Erythroblast (primary cell): ENCODE measurements at regions not wholly inside any gene's neighbourhood (a gene's known extent, or its start where the extent isn't known, plus 50 kb on each side); places are given as distances from the start of the nearest gene placed in this dataset.
"Not testable (repeated sequence)": the region's sequence is repeated elsewhere in the genome, so short reads cannot be mapped to it uniquely, and the experiment has no call there.

Experiments
- DNase-seq, 2 experiments: peaks; one replicate each; lab custom pipeline; 2025; lab: John Stamatoyannopoulos, UW
- GATA1 ChIP-seq: IDR thresholded peaks from 2 replicates; pipeline ENCODE4 v1.6.1; 2011; ENCODE audit warnings: low read depth, mild to moderate bottlenecking, control low read depth, low read length, moderate library complexity
- POLR2A ChIP-seq: IDR thresholded peaks from 2 replicates; pipeline ENCODE4 v1.6.1; 2011; ENCODE audit warnings: mild to moderate bottlenecking, low read length

DNA sequence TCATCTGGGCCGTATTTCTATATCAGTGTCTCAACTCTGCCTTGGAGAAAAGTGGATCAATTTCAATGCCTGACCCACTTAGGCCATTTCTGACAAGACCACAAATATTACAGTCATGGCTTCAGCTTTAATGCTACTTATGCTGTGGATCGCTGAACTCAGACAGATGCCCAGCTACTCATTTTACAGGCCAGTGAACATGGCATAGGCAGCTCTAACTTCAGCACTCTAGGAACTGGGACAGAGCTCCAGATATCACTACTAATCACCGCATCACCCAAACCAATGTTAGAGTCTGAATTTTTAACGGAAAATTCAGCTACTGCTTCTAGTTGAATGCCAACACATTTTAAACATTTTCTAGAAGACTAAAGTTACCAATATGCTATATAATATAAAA, 809.6 kb upstream of the FRG1 start:
- TF ChIP-seq GATA1 (no peak), POLR2A (no peak)

DNA sequence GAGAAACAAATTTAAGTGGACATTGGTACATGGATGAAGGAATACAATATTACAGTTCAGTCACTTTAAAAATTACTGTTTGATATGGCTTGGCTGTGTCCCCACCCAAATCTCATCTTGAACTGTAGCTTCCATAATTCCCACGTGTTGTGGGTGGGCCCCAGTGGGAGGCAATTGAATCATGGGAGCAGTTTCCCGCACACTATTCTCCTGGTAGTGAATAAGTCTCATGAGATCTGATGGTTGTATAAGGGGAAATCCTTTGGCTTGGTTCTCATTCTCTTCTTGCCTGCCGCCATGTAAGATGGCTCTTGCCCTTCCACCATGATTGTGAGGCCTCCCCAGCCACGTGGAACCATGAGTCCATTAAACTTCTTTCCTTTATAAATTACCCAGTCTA, 804.2 kb upstream of the FRG1 start:
- no peak for TF ChIP-seq GATA1
- no peak for TF ChIP-seq POLR2A
- no peak for DNase-seq

More for the DNA sequence above, 809.6 kb upstream of the FRG1 start:
- no peak for DNase-seq

DNA sequence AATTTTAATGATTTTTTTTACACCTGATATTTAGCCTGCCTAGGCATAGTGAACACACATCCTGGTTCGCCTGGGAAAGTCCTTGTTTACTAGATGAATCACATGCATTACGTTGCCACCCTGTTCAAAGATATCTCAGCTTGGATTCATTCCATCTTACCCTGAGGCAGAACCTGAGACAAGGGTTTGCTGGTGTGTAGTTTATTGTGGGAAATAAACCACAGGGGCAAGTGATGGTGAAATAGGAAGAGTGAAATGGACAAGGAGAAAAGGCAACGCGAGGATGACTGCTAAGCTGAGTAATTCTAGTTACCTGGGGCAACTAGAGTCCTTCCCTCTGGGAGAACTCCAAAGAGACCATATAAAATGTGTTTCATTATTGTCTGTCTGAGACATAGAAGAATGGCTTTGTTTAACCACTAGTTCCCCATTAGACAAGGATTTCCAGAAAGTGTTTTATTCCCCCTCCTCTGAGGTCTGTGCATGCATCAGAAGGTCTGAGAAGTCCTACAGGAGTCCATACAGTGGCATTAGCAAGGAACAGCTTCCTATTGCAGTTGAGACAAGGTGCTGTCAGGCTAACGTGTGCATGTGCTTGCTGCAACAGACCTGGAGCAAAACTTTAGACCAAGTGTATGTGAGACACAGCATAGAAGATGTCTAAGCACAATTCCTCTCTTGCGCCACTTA, 797.3 kb upstream of the FRG1 start:
- TF ChIP-seq POLR2A (no peak), GATA1 (no peak)
- no peak for DNase-seq

DNA sequence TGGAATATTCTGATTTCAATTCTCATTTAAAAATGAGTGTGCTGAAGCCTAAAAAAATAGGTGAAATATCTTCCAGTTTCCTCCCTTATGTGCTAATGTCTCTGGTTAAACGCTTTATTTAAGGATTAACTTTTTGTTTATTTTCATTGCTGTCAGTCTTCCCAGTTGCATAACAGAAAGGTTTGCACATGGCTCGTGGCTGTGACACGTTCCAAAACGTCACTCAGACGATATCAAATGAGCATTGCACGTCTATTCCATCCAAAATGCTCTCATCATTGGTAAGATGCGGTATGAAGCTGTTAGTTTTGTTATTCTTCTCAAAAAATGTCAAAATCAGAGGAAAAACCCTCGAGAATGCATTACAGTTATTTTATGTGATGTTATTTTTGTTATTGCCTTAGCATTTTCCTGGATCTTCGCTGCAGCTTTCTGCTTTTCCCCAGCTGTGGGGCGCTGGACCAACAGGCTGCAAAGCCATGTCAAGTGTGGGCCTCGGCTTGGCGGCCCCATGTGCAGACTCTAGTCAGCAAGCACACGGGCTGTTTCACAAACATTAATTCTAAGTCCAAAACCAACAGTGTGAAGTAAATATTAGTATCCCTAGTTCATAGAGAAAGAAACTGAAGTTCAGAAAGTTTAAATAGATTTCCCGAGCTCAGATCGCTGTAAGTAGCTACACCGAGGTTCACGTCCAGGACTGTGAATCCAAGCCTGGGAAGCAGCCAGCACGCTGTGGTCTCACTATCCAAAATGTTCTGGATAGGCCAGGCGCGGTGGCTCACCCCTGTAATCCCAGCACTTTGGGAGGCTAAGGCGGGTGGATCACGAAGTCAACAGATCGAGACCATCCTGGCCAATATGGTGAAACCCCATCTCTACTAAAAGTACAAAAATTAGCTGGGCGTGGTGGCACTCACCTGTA, 793.4 kb upstream of the FRG1 start:
- no peak for DNase-seq
- TF ChIP-seq GATA1 (no peak), POLR2A (no peak)

DNA sequence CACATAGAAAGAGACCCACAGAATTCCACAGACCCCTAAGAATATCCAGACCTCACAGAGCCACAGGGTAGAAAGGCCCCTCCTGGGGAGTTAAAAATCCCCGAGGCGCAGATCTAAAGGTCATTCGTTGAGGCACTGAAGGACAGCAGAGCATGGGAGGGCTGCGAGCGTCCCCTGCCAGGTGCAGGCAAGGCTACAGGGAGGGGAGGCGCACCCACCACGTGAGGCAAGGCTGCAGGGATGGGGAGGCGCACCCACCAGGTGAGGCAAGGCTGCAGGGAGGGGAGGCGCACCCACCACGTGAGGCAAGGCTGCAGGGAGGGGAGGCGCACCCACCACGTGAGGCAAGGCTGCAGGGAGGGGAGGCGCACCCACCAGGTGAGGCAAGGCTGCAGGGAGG, 785.6 kb upstream of the FRG1 start:
- DNase-seq: not testable (repeated sequence)

DNA sequence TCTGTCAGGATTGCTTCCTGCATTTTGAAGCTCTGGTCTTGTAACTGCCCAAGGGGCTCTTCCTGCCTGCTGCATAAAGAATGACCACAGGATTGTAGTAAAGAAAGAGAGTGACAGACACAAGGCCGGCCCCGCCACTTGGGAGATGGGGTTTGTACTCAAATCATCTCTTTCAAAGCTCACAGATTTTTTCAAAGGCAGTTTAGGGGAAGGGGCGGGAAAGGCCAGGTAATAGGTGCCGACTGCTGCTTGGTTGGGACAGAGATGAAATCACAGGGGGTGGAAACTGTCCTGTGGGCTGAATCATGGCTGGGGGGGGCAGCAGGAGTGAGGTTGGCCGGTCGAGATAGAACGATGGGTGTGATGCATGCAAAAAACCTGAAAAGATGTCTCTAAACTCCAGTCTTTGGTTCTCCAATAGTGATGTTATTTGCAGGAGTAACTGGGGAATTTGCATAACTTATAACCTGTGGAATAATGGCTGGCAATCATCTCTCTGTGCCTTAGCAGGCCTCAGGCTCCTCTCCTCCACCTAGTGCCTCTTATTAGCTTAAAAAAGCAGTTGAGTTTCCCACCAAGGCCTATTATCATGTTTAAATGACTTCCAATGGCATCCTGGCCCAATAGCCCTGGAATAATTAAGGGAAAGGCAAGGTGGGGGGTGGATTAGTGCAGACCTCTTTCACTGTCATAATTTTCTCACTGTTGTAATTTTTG, 778.4 kb upstream of the FRG1 start:
- DNase-seq: no peak
- TF ChIP-seq GATA1 (no peak), POLR2A (no peak)

DNA sequence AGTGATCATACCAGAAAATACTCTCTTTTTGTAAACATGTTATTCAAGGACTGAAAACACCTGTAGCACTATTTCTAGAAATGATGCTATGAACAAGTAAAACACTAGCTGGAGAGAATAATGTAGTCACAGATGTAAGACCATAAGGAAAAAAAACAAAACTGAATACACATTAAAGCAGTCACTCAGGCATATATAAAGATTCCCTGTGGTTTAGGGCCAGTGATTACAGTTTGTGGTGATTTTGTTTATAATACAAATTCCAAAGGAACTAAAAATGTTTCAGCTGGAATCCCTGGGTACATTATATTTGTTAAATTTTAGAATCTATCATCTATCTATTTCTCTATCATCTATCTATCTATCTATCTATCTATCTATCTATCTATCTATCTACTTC, 777.8 kb upstream of the FRG1 start:
- no peak for DNase-seq
- no peak for TF ChIP-seq POLR2A

DNA sequence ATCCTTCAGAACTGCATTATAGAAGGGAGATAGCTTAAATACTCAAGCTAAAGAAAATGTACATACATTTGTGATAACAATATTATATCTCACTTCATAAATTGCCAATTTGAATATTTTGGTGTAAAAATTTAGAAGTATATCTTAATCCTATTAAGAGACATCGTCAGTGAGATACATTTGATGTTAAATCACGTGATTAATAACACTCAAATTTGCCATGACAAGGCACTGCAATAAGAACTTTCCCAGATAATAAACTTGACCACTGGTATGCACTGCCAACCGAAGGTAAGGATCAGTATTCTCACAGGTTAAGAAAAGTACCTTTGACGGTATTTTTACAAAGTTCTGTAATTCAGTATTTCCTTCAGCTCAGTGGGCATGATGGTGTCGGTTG, 764.7 kb upstream of the FRG1 start:
- TF ChIP-seq GATA1 (no peak), POLR2A (no peak)
- no peak for DNase-seq

DNA sequence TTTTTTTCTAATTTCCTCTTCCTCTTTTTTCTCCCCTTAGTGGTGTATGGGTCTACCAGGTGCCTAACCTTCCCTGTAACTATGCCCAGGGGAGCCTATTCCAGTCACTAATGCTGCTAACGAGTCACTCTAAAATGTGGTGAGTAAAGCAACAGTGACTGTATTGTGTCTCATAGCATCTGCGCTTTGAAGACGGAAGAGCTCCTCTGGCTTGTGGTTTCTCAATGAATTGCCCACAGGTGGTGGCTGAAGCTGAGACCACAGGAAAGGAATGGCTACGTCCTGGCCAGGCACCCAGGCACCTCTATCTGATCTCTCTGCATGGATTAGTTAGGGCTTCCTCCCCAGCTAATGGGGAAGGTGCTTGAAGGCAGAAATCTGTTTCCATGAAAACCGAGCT, 763.5 kb upstream of the FRG1 start:
- no peak for DNase-seq
- TF ChIP-seq POLR2A: no peak
- no peak for TF ChIP-seq GATA1

DNA sequence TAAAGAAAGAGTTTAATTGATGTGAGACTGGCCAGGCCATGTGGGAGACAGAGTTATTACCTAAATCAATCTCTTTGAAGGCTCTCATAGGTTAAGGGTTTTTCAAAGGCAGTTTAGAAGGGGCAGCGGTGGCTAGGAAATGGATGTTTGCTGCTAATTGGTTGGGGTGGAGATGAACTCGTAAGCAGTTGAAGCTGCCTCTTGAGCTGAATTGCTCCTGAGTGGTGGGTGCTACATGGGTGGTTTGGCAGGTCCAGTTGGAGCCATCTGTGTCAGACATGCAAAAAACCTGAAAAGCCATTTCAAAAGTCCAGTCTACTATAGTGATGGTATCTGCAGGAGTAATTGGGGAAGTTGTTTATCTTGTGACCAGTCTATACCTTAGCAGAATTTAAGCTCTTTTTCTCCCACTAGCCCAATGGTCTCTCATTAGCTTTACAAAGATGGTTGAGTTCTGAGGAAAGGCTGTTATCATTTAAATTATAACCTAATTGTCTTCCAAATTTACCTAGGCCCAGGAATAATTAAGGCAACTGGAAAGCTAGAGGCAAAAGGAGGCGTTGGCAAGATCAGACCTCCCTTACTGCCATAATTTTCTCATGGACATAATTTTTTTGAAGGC, 762.4 kb upstream of the FRG1 start:
- no peak for DNase-seq
- TF ChIP-seq GATA1: no peak
- TF ChIP-seq POLR2A: no peak

DNA sequence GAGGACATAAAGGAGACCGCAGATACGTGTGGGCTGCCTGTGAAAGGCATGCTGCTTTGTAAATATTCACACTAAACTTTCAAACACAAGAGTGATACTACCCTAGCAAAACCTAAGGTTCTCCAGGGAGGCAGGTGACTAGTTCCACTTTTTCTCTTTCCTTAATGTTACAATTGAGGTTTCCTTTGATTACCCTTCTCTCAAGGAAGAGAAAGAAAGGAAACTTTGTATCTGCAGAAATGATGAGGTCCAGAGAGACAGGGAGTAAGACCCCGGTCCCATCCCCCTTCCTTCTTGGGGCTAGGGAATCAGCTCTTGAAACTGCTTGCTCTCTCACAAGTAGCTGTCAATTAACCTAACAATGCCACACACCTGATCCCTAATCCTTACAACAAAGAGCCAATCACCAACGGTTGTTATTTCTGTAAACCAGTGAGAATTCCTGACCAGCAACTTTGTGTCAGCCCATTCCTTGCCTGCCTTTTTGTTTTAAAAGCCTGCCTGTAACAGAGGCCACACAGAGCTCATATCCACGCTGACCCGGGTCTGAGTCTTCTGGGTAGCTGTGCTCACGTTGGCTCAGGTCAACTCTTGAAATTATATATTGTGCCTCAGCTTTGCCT, 754.8 kb upstream of the FRG1 start:
- DNase-seq: no peak
- no peak for TF ChIP-seq GATA1
- no peak for TF ChIP-seq POLR2A

DNA sequence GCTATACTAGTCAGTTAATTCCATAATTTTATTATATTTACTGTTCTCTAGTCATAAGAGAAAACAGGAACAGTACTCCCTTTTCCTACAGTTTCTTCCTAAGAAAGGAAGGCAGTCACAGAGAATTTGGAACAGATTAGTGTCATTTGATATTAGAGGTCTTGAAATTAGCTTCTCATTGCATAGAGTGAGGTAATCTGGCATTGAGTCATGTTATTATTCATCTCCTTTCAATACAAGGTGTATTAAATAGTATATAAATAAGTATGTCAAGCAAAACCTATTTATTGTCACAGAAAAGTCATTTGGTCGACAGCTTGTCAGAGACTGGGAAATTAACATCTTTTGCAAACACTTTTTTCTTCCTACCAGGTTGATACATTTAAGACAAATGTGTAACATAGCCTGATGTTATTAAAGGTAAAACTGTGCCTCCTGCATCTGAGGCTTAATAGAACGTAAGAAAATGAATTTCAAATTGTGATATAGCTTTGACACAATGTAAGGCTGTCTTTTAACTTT, 753.1 kb upstream of the FRG1 start:
- TF ChIP-seq POLR2A (no peak), GATA1 (no peak)
- no peak for DNase-seq

DNA sequence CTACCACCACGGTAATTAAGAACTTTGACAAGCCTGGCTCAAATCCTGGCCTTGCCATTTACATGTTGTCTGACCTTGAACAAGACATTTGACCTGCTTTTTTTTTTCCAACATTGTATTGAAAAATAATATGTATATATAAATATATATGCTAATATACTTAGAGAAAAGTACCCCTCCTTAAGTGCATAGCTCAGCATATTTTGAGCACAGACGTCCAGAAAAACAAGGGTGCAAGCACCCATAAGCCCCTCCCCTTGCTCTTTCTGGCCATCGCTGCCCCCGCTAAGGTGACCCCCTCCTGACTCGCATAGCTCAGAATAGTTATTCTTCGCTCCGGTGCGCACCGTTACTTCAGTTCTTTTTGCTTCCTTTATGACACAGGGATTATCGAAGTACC, 742.0 kb upstream of the FRG1 start:
- no peak for DNase-seq
- TF ChIP-seq GATA1 (no peak), POLR2A (no peak)
